Panc1 (cell line): ENCODE measurements at regions not wholly inside any gene's neighbourhood (a gene's known extent, or its start where the extent isn't known, plus 50 kb on each side); places are given as distances from the start of the nearest gene placed in this dataset.

ENCODE experiments used
- ATAC-seq: fragments of 200-7000 bp; cut with Tn5 transposase; 2 replicates; pipeline ENCODE4 v1.9.1; 2020; ENCODE audit warnings: mild to moderate bottlenecking, moderate library complexity
- BruUV-seq: library from RNA; stranded (reverse); fragments of 400-500 nt; replicated peaks from 2 replicates; lab custom pipeline; 2021; lab: Mats Ljungman, UMichigan
- CTCF ChIA-PET: fragments of 300-600 bp; sonication (Branson Sonifier 250); formaldehyde crosslinking; loops from one replicate; lab custom pipeline; 2022; ENCODE audit warnings: antibody characterized with exemption; lab: Charles Lee
- POLR2A ChIA-PET: fragments of 300-600 bp; sonication (Branson Sonifier 250); formaldehyde crosslinking; loops from one replicate; lab custom pipeline; 2022; ENCODE audit warnings: antibody characterized with exemption; lab: Charles Lee
- DNase-seq: peaks from one replicate; pipeline ENCODE4 v3.0.0-alpha.2; 2010; ENCODE audit warnings: low read depth, low spot score
- H3K27ac ChIP-seq: 2 replicates; pipeline ENCODE4 v1.5.1; 2011; ENCODE audit warnings: mild to moderate bottlenecking, low read length, inconsistent platforms
- H3K27me3 ChIP-seq: fragments of 200-500 bp; sonication (Bioruptor generic); 2 replicates; pipeline ENCODE4 v1.6.0; 2014; ENCODE audit warnings: low read length, inconsistent platforms; ENCODE audit not compliant: control insufficient read depth, insufficient read depth
- H3K36me3 ChIP-seq: fragments of 200-500 bp; sonication (Bioruptor generic); 2 replicates; pipeline ENCODE4 v1.5.1; 2014; ENCODE audit warnings: inconsistent platforms, mild to moderate bottlenecking, low read length, moderate library complexity; ENCODE audit not compliant: control insufficient read depth, insufficient read depth
- H3K4me1 ChIP-seq: 2 replicates; pipeline ENCODE4 v1.5.1; 2011; ENCODE audit warnings: inconsistent platforms, mild to moderate bottlenecking, low read length, moderate library complexity; ENCODE audit not compliant: control insufficient read depth, insufficient read depth
- H3K4me3 ChIP-seq, 2 experiments: 2 replicates each; pipeline ENCODE4 v1.5.1; 2011 to 2012; ENCODE audit warnings: low read depth in 2 of 2, low read length in 2 of 2, mild to moderate bottlenecking in 2 of 2, inconsistent platforms in 1 of 2, moderate library complexity in 1 of 2
- H3K9me3 ChIP-seq: fragments of 200-500 bp; sonication (Bioruptor generic); 2 replicates; pipeline ENCODE4 v1.5.1; 2014; ENCODE audit warnings: low read depth, mild to moderate bottlenecking, inconsistent platforms, low read length, moderate library complexity; ENCODE audit not compliant: control insufficient read depth, insufficient read depth
- CTCF ChIP-seq: fragments of 450-650 bp; IDR thresholded peaks from 2 replicates; pipeline ENCODE4 v1.5.1; 2017; ENCODE audit warnings: mild to moderate bottlenecking
- POLR2AphosphoS5 ChIP-seq: IDR thresholded peaks from 2 replicates; pipeline ENCODE4 v1.6.1; 2012; ENCODE audit warnings: mild to moderate bottlenecking, low read depth, low read length, moderate library complexity
- REST ChIP-seq, 2 experiments: IDR thresholded peaks; 2 replicates each; pipeline ENCODE4 v1.6.1; 2011 to 2012; ENCODE audit warnings: low read depth in 2 of 2, control low read depth in 1 of 2, low read length in 1 of 2, mild to moderate bottlenecking in 1 of 2, moderate library complexity in 1 of 2; ENCODE audit not compliant: insufficient read depth in 1 of 2
- SIN3A ChIP-seq: IDR thresholded peaks from 2 replicates; pipeline ENCODE4 v1.6.1; 2012; ENCODE audit warnings: low read depth, mild to moderate bottlenecking, low read length, moderate library complexity, borderline replicate concordance; ENCODE audit not compliant: insufficient read depth
- TCF7L2 ChIP-seq: IDR thresholded peaks from 2 replicates; pipeline ENCODE4 v1.6.1; 2011; ENCODE audit warnings: mild to moderate bottlenecking, low read depth, low read length, inconsistent platforms
- in situ Hi-C: cut with HindIII; loops from 2 replicates; pipeline ENCODE4 v1.10.0; 2016; ENCODE audit warnings: low sequenced_read_pairs, low pct_unique_long_range_greater_than_20kb
- intact Hi-C: fragments of 100-400 bp; cut with micrococcal nuclease; formaldehyde crosslinking; loops from one replicate; pipeline ENCODE4 v1.10.0; 2022; ENCODE audit not compliant: unreplicated experiment

GRCh38 chr3:165553371-165553770 is 283.9 kb downstream of the BCHE start:
- ChIA-PET CTCF (no interaction called here), POLR2A (interaction anchor here (0.6 kb wide), 1 partner anchor 293 kb away, joined by 3 read pairs; no protein-coding TSS in a partner anchor)
- in situ Hi-C loops: no loop called here
- Histone ChIP-seq H3K4me1 (no peaks in the 10 kb centered on the region), H3K27ac (no peak overlapping the region), H3K9me3 (no peaks in the 10 kb centered on the region), H3K36me3 (no peaks in the 10 kb centered on the region), H3K27me3 (no peaks in the 10 kb centered on the region), H3K4me3 (no peak overlapping the region)
- ATAC-seq (no peak), DNase-seq (no peak)
- intact Hi-C loops: no loop called here
- no TSS peak for BruUV-seq
- no peak for TF ChIP-seq TCF7L2
- TF ChIP-seq SIN3A: no peak
- TF ChIP-seq REST (IDR thresholded peaks at IDR 0.05; ENCODE audit: insufficient read depth in 1 of 2, low read depth in 2 of 2, low read length in 1 of 2): no peak
- no peak for TF ChIP-seq POLR2AphosphoS5
- TF ChIP-seq CTCF: no peak

GRCh38 chr3:165549665-165550064 is 287.6 kb downstream of the BCHE start:
- Histone ChIP-seq H3K4me3 (no peak overlapping the region), H3K36me3 (no peaks in the 10 kb centered on the region), H3K4me1 (no peaks in the 10 kb centered on the region), H3K9me3 (no peaks in the 10 kb centered on the region), H3K27me3 (no peaks in the 10 kb centered on the region), H3K27ac (no peak overlapping the region)
- intact Hi-C loops (no loop called here), in situ Hi-C loops (no loop called here)
- ChIA-PET POLR2A (no interaction called here), CTCF (interaction anchor here (0.6 kb wide), 1 partner anchor 344 kb away, joined by 3 read pairs; no protein-coding TSS in a partner anchor)
- ATAC-seq (no peak), DNase-seq (no peak)
- no peak for TF ChIP-seq SIN3A
- no peak for TF ChIP-seq TCF7L2
- TF ChIP-seq REST (IDR thresholded peaks at IDR 0.05; ENCODE audit: insufficient read depth in 1 of 2, low read depth in 2 of 2, low read length in 1 of 2): no peak
- TF ChIP-seq CTCF: no peak
- no peak for TF ChIP-seq POLR2AphosphoS5
- BruUV-seq: no TSS peak
